H9 (cell line): ENCODE measurements at regions not wholly inside any gene's neighbourhood (a gene's known extent, or its start where the extent isn't known, plus 50 kb on each side); places are given as distances from the start of the nearest gene placed in this dataset.

ENCODE experiments used
- DNase-seq: peaks from one replicate; pipeline ENCODE4 v3.0.0-alpha.2; 2017
- H2AFZ ChIP-seq: one replicate; pipeline ENCODE4 v1.6.1; 2013; ENCODE audit warnings: mild to moderate bottlenecking, low read length, control low read depth, moderate library complexity
- H2AK5ac ChIP-seq: 2 replicates; pipeline ENCODE4 v1.6.1; 2013; ENCODE audit warnings: low read length, control low read depth, mixed read lengths; ENCODE audit not compliant: insufficient read length
- H2BK120ac ChIP-seq: one replicate; pipeline ENCODE4 v1.6.1; 2013; ENCODE audit warnings: low read depth, mild to moderate bottlenecking, low read length, control low read depth, inconsistent platforms; ENCODE audit not compliant: poor library complexity, severe bottlenecking
- H2BK12ac ChIP-seq: 2 replicates; pipeline ENCODE4 v1.6.1; 2013; ENCODE audit warnings: low read length, control low read depth, mixed read lengths, low read depth; ENCODE audit not compliant: insufficient read length
- H2BK15ac ChIP-seq: 2 replicates; pipeline ENCODE4 v1.6.1; 2013; ENCODE audit warnings: low read depth, low read length, control low read depth
- H2BK20ac ChIP-seq: one replicate; pipeline ENCODE4 v1.6.1; 2013; ENCODE audit warnings: low read depth, mild to moderate bottlenecking, low read length, control low read depth, inconsistent platforms; ENCODE audit not compliant: poor library complexity, severe bottlenecking
- H2BK5ac ChIP-seq: 2 replicates; pipeline ENCODE4 v1.6.1; 2013; ENCODE audit warnings: low read length, control low read depth, mixed read lengths; ENCODE audit not compliant: insufficient read length
- H3K14ac ChIP-seq: 2 replicates; pipeline ENCODE4 v1.6.1; 2013; ENCODE audit warnings: low read length, control low read depth; ENCODE audit not compliant: insufficient read depth
- H3K18ac ChIP-seq: 2 replicates; pipeline ENCODE4 v1.6.1; 2013; ENCODE audit warnings: low read depth, mild to moderate bottlenecking, mixed read lengths, low read length, control low read depth; ENCODE audit not compliant: insufficient read length
- H3K23ac ChIP-seq: 2 replicates; pipeline ENCODE4 v1.6.1; 2013; ENCODE audit warnings: low read length, control low read depth, mixed read lengths, low read depth; ENCODE audit not compliant: insufficient read length
- H3K23me2 ChIP-seq: 2 replicates; pipeline ENCODE4 v1.6.1; 2013; ENCODE audit warnings: low read depth, mild to moderate bottlenecking, mixed read lengths, low read length, control low read depth; ENCODE audit not compliant: insufficient read length, poor library complexity, severe bottlenecking
- H3K27ac ChIP-seq: 2 replicates; pipeline ENCODE4 v1.5.1; 2013; ENCODE audit warnings: low read length, control low read depth, mixed read lengths, low read depth; ENCODE audit not compliant: insufficient read length
- H3K27me3 ChIP-seq: 2 replicates; pipeline ENCODE4 v1.6.1; 2013; ENCODE audit warnings: low read length, control low read depth, inconsistent platforms; ENCODE audit not compliant: insufficient read depth
- H3K4ac ChIP-seq: 2 replicates; pipeline ENCODE4 v1.6.1; 2013; ENCODE audit warnings: low read depth, mild to moderate bottlenecking, control low read depth, inconsistent platforms, low read length, moderate library complexity
- H3K4me1 ChIP-seq: 2 replicates; pipeline ENCODE4 v1.6.1; 2013; ENCODE audit warnings: low read length, control low read depth, inconsistent platforms; ENCODE audit not compliant: insufficient read depth
- H3K4me2 ChIP-seq: 2 replicates; pipeline ENCODE4 v1.6.1; 2013; ENCODE audit warnings: low read length, control low read depth, mixed read lengths; ENCODE audit not compliant: insufficient read length, insufficient read depth
- H3K56ac ChIP-seq: 2 replicates; pipeline ENCODE4 v1.6.1; 2013; ENCODE audit warnings: low read depth, mild to moderate bottlenecking, mixed read lengths, low read length, control low read depth; ENCODE audit not compliant: insufficient read length
- H3K79me1 ChIP-seq: 2 replicates; pipeline ENCODE4 v1.6.1; 2013; ENCODE audit warnings: low read depth, mild to moderate bottlenecking, moderate library complexity, low read length, control low read depth, inconsistent platforms; ENCODE audit not compliant: insufficient read depth, poor library complexity, severe bottlenecking
- H3K79me2 ChIP-seq: 2 replicates; pipeline ENCODE4 v1.6.1; 2013; ENCODE audit warnings: low read length, control low read depth, inconsistent platforms; ENCODE audit not compliant: insufficient read depth
- H3K9ac ChIP-seq: 2 replicates; pipeline ENCODE4 v1.6.1; 2013; ENCODE audit warnings: low read length, control low read depth, mixed read lengths; ENCODE audit not compliant: insufficient read length; ENCODE audit errors: extremely low read depth
- H3K9me3 ChIP-seq: one replicate; pipeline ENCODE4 v1.6.1; 2013; ENCODE audit warnings: low read depth, low read length, inconsistent platforms; ENCODE audit not compliant: control insufficient read depth
- H3T11ph ChIP-seq: one replicate; pipeline ENCODE4 v1.6.1; 2013; ENCODE audit warnings: mild to moderate bottlenecking, low read length, control low read depth, inconsistent platforms
- H4K20me1 ChIP-seq: one replicate; pipeline ENCODE4 v1.6.1; 2013; ENCODE audit not compliant: control insufficient read depth, insufficient read length, insufficient read depth
- H4K5ac ChIP-seq: 2 replicates; pipeline ENCODE4 v1.6.1; 2013; ENCODE audit warnings: low read depth, mild to moderate bottlenecking, mixed read lengths, low read length, control low read depth; ENCODE audit not compliant: insufficient read length
- H4K8ac ChIP-seq: replicated peaks from 2 replicates; pipeline ENCODE4 v1.6.1; 2013; ENCODE audit warnings: low read length, control low read depth, mixed read lengths, low read depth; ENCODE audit not compliant: insufficient read length
- H4K91ac ChIP-seq: 2 replicates; pipeline ENCODE4 v1.6.1; 2013; ENCODE audit warnings: low read depth, mild to moderate bottlenecking, moderate library complexity, mixed read lengths, low read length, control low read depth; ENCODE audit not compliant: insufficient read length
- H3K27ac Mint-ChIP-seq, 3 experiments: 2 replicates in 2 of 3; 3 replicates in 1 of 3; pipeline ENCODE4 v1.8.0; 2020 to 2021; ENCODE audit warnings: mixed read lengths in 3 of 3, mild to moderate bottlenecking in 1 of 3, moderate library complexity in 1 of 3
- H3K27me3 Mint-ChIP-seq: 2 replicates; pipeline ENCODE4 v1.8.0; 2021; ENCODE audit warnings: low read depth, mild to moderate bottlenecking, moderate library complexity, mixed read lengths
- H3K36me3 Mint-ChIP-seq, 3 experiments: 2 replicates in 2 of 3; 3 replicates in 1 of 3; pipeline ENCODE4 v1.8.0; 2020 to 2021; ENCODE audit warnings: low read depth in 3 of 3, mixed read lengths in 3 of 3; ENCODE audit not compliant: insufficient read depth in 1 of 3
- H3K4me1 Mint-ChIP-seq, 2 experiments: 2 replicates each; pipeline ENCODE4 v1.8.0; 2020; ENCODE audit warnings: mixed read lengths in 2 of 2
- H3K4me3 Mint-ChIP-seq, 2 experiments: 2 replicates in 1 of 2; 3 replicates in 1 of 2; pipeline ENCODE4 v1.8.0; 2020 to 2021; ENCODE audit warnings: mild to moderate bottlenecking in 2 of 2, mixed read lengths in 2 of 2, moderate library complexity in 1 of 2
- H3K9me3 Mint-ChIP-seq, 2 experiments: 2 replicates in 1 of 2; 3 replicates in 1 of 2; pipeline ENCODE4 v1.8.0; 2020; ENCODE audit warnings: mild to moderate bottlenecking in 2 of 2, mixed read lengths in 2 of 2, moderate library complexity in 1 of 2
- WGBS: extraction: QIAGEN DNeasy Blood & Tissue Kit; methylation state at CpG from one replicate; pipeline ENCODE4 v1.1.7; 2013; ENCODE audit warnings: missing lambda C conversion rate, low lambda C conversion rate, mixed read lengths; ENCODE audit not compliant: insufficient read length; ENCODE audit errors: extremely low coverage; 5-methylcytosine and 5-hydroxymethylcytosine counted together
- TF ChIP-seq, protein P1 (sequence below): fragments of 200-600 bp; sonication (generic); conservative IDR thresholded peaks from 3 replicates; pipeline ENCODE4 v1.8.0; 2021; ENCODE audit warnings: antibody characterized with exemption, mild to moderate bottlenecking

DNA sequence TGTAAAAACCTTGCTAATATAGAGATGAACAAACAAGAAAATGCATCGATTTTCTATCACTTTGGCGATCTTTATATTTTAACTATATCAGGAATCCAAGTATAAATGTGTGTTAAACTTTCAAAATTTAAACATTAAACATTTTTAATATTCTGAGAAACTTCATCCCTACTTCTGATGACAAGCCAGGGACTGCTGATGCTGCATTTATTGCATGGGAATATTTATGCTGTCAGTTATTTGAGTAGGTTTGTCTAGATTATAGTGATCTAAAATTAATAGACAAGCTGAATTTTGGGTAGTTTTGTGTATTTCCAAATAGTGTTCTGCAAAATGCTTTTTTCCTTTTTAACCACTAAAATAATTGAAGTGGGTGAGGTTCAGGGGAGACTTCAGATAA is 175.3 kb downstream of the LEPR start:
- Mint-ChIP-seq H3K27ac (no peak overlapping the region), H3K27me3 (no peaks in the 10 kb centered on the region)
- no CpG with 5 or more reads among the region's 2 CpGs for WGBS

More for the DNA sequence above, 175.3 kb downstream of the LEPR start:
- Histone ChIP-seq H3K9me3 (no peaks in the 10 kb centered on the region), H3K79me2 (no peaks in the 10 kb centered on the region), H3K23me2 (no peaks in the 10 kb centered on the region), H3K4me1 (no peaks in the 10 kb centered on the region), H2BK120ac (no peak overlapping the region), H2BK12ac (no peak overlapping the region), H4K20me1 (no peaks in the 10 kb centered on the region), H2BK5ac (no peak overlapping the region), H2AK5ac (no peak overlapping the region), H2BK15ac (no peak overlapping the region), H3K4me2 (no peak overlapping the region), H4K91ac (no peak overlapping the region), H2AFZ (no peak overlapping the region), H3K23ac (no peak overlapping the region), H3K27me3 (no peaks in the 10 kb centered on the region), H4K8ac (no peak overlapping the region), H3K14ac (no peak overlapping the region), H3T11ph (no peak overlapping the region), H3K79me1 (no peaks in the 10 kb centered on the region), H3K27ac (no peak overlapping the region), H2BK20ac (no peak overlapping the region), H4K5ac (no peak overlapping the region), H3K9ac (no peak overlapping the region), H3K56ac (no peak overlapping the region), H3K18ac (no peak overlapping the region), H3K4ac (no peak overlapping the region)
- no peaks in the 10 kb centered on the region for H3K36me3 Mint-ChIP-seq
- DNase-seq: no peak
- no peak overlapping the region for H3K4me3 Mint-ChIP-seq
- H3K4me1 Mint-ChIP-seq: 0 out of 4 replicates have a peak, but pooled peaks cover 0 to 2% of the 10 kb centered on the region in 2 experiments
- no peaks in the 10 kb centered on the region for H3K9me3 Mint-ChIP-seq
- TF ChIP-seq, protein P1, sequence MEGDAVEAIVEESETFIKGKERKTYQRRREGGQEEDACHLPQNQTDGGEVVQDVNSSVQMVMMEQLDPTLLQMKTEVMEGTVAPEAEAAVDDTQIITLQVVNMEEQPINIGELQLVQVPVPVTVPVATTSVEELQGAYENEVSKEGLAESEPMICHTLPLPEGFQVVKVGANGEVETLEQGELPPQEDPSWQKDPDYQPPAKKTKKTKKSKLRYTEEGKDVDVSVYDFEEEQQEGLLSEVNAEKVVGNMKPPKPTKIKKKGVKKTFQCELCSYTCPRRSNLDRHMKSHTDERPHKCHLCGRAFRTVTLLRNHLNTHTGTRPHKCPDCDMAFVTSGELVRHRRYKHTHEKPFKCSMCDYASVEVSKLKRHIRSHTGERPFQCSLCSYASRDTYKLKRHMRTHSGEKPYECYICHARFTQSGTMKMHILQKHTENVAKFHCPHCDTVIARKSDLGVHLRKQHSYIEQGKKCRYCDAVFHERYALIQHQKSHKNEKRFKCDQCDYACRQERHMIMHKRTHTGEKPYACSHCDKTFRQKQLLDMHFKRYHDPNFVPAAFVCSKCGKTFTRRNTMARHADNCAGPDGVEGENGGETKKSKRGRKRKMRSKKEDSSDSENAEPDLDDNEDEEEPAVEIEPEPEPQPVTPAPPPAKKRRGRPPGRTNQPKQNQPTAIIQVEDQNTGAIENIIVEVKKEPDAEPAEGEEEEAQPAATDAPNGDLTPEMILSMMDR: no peak
